ENCODE measurements at regions not wholly inside any gene's neighbourhood (a gene's known extent, or its start where the extent isn't known, plus 50 kb on each side); places are given as distances from the start of the nearest gene placed in this dataset.

- H4K20me1 ChIP-seq (ENCODE audit: control insufficient read depth, insufficient read depth, low read depth, low read length): no peaks in the 10 kb centered on the region
- H3K36me3 ChIP-seq (ENCODE audit: control insufficient read depth, low read length): no peaks in the 10 kb centered on the region
- TF ChIP-seq CTCF (IDR thresholded peaks at IDR 0.05; ENCODE audit: low read depth, low read length, poor library complexity, severe bottlenecking) (no peak), EZH2phosphoT487 (IDR thresholded peaks at IDR 0.05; ENCODE audit: borderline replicate concordance, low read length) (no peak)
- no peaks in the 10 kb centered on the region for H3K79me2 ChIP-seq (ENCODE audit: control insufficient read depth, low read length)
- no peaks in the 10 kb centered on the region for H3K9me3 ChIP-seq (ENCODE audit: control insufficient read depth, insufficient read depth, low read length)
- H3K27ac ChIP-seq (ENCODE audit: low read depth, low read length): no peak overlapping the region
- H3F3A ChIP-seq (ENCODE audit: control insufficient read depth, insufficient read depth): no peaks in the 10 kb centered on the region
- no peaks in the 10 kb centered on the region for H3K9me2 ChIP-seq (replicated peaks; ENCODE audit: control insufficient read depth, low read length)
- H3K4me3 ChIP-seq (ENCODE audit: low read length): no peak overlapping the region
- no peaks in the 10 kb centered on the region for H3K27me3 ChIP-seq (ENCODE audit: control insufficient read depth, low read length)
- H3K4me1 ChIP-seq (ENCODE audit: control insufficient read depth, low read length): no peaks in the 10 kb centered on the region
- H3K4me2 ChIP-seq (ENCODE audit: low read length): no peak overlapping the region
Measured at GRCh38 chr12:88720785-88721650, 140.7 kb upstream of the KITLG start.

- no peaks in the 10 kb centered on the region for H3K27me3 ChIP-seq (ENCODE audit: control insufficient read depth, low read length)
- H3K4me3 ChIP-seq (ENCODE audit: low read length): no peak overlapping the region
- no peaks in the 10 kb centered on the region for H4K20me1 ChIP-seq (ENCODE audit: control insufficient read depth, insufficient read depth, low read depth, low read length)
- no peak overlapping the region for H3K27ac ChIP-seq (ENCODE audit: low read depth, low read length)
- H3K79me2 ChIP-seq (ENCODE audit: control insufficient read depth, low read length): no peaks in the 10 kb centered on the region
- no peaks in the 10 kb centered on the region for H3K9me2 ChIP-seq (replicated peaks; ENCODE audit: control insufficient read depth, low read length)
- no peaks in the 10 kb centered on the region for H3K36me3 ChIP-seq (ENCODE audit: control insufficient read depth, low read length)
- H3K9me3 ChIP-seq (ENCODE audit: control insufficient read depth, insufficient read depth, low read length): no peaks in the 10 kb centered on the region
- TF ChIP-seq EZH2phosphoT487 (IDR thresholded peaks at IDR 0.05; ENCODE audit: borderline replicate concordance, low read length): no peak
- no peak for TF ChIP-seq CTCF (IDR thresholded peaks at IDR 0.05; ENCODE audit: low read depth, low read length, poor library complexity, severe bottlenecking)
- no peak overlapping the region for H3K4me2 ChIP-seq (ENCODE audit: low read length)
- no peaks in the 10 kb centered on the region for H3F3A ChIP-seq (ENCODE audit: control insufficient read depth, insufficient read depth)
- H3K4me1 ChIP-seq (ENCODE audit: control insufficient read depth, low read length): no peaks in the 10 kb centered on the region
Measured at GRCh38 chr12:88720231-88720630, 140.0 kb upstream of the KITLG start.

GRCh38 chr12:88717188-88717587 lies 136.9 kb upstream of the KITLG start:
- H3K79me2 ChIP-seq (ENCODE audit: control insufficient read depth, low read length): no peaks in the 10 kb centered on the region
- no peak overlapping the region for H3K4me3 ChIP-seq (ENCODE audit: low read length)
- H3K4me2 ChIP-seq (ENCODE audit: low read length): no peak overlapping the region
- no peak for TF ChIP-seq EZH2phosphoT487 (IDR thresholded peaks at IDR 0.05; ENCODE audit: borderline replicate concordance, low read length)
- no peak for TF ChIP-seq CTCF (IDR thresholded peaks at IDR 0.05; ENCODE audit: low read depth, low read length, poor library complexity, severe bottlenecking)
- H3K9me3 ChIP-seq (ENCODE audit: control insufficient read depth, insufficient read depth, low read length): no peaks in the 10 kb centered on the region
- no peaks in the 10 kb centered on the region for H4K20me1 ChIP-seq (ENCODE audit: control insufficient read depth, insufficient read depth, low read depth, low read length)
- H3F3A ChIP-seq (ENCODE audit: control insufficient read depth, insufficient read depth): no peaks in the 10 kb centered on the region
- no peaks in the 10 kb centered on the region for H3K27me3 ChIP-seq (ENCODE audit: control insufficient read depth, low read length)
- no peaks in the 10 kb centered on the region for H3K36me3 ChIP-seq (ENCODE audit: control insufficient read depth, low read length)
- no peaks in the 10 kb centered on the region for H3K4me1 ChIP-seq (ENCODE audit: control insufficient read depth, low read length)
- H3K27ac ChIP-seq (ENCODE audit: low read depth, low read length): no peak overlapping the region
- no peaks in the 10 kb centered on the region for H3K9me2 ChIP-seq (replicated peaks; ENCODE audit: control insufficient read depth, low read length)

Measured in DOHH2 (cell line).